Panc1 (cell line): ENCODE measurements at regions not wholly inside any gene's neighbourhood (a gene's known extent, or its start where the extent isn't known, plus 50 kb on each side); places are given as distances from the start of the nearest gene placed in this dataset.

Source experiments
- ATAC-seq: fragments of 200-7000 bp; cut with Tn5 transposase; 2 replicates; pipeline ENCODE4 v1.9.1; 2020; ENCODE audit warnings: mild to moderate bottlenecking, moderate library complexity
- BruUV-seq: library from RNA; stranded (reverse); fragments of 400-500 nt; replicated peaks from 2 replicates; lab custom pipeline; 2021; lab: Mats Ljungman, UMichigan
- CTCF ChIA-PET: fragments of 300-600 bp; sonication (Branson Sonifier 250); formaldehyde crosslinking; loops from one replicate; lab custom pipeline; 2022; ENCODE audit warnings: antibody characterized with exemption; lab: Charles Lee
- POLR2A ChIA-PET: fragments of 300-600 bp; sonication (Branson Sonifier 250); formaldehyde crosslinking; loops from one replicate; lab custom pipeline; 2022; ENCODE audit warnings: antibody characterized with exemption; lab: Charles Lee
- DNase-seq: peaks from one replicate; pipeline ENCODE4 v3.0.0-alpha.2; 2010; ENCODE audit warnings: low read depth, low spot score
- H3K27ac ChIP-seq: 2 replicates; pipeline ENCODE4 v1.5.1; 2011; ENCODE audit warnings: mild to moderate bottlenecking, low read length, inconsistent platforms
- H3K27me3 ChIP-seq: fragments of 200-500 bp; sonication (Bioruptor generic); 2 replicates; pipeline ENCODE4 v1.6.0; 2014; ENCODE audit warnings: low read length, inconsistent platforms; ENCODE audit not compliant: control insufficient read depth, insufficient read depth
- H3K36me3 ChIP-seq: fragments of 200-500 bp; sonication (Bioruptor generic); 2 replicates; pipeline ENCODE4 v1.5.1; 2014; ENCODE audit warnings: inconsistent platforms, mild to moderate bottlenecking, low read length, moderate library complexity; ENCODE audit not compliant: control insufficient read depth, insufficient read depth
- H3K4me1 ChIP-seq: 2 replicates; pipeline ENCODE4 v1.5.1; 2011; ENCODE audit warnings: inconsistent platforms, mild to moderate bottlenecking, low read length, moderate library complexity; ENCODE audit not compliant: control insufficient read depth, insufficient read depth
- H3K4me3 ChIP-seq, 2 experiments: 2 replicates each; pipeline ENCODE4 v1.5.1; 2011 to 2012; ENCODE audit warnings: low read depth in 2 of 2, low read length in 2 of 2, mild to moderate bottlenecking in 2 of 2, inconsistent platforms in 1 of 2, moderate library complexity in 1 of 2
- H3K9me3 ChIP-seq: fragments of 200-500 bp; sonication (Bioruptor generic); 2 replicates; pipeline ENCODE4 v1.5.1; 2014; ENCODE audit warnings: low read depth, mild to moderate bottlenecking, inconsistent platforms, low read length, moderate library complexity; ENCODE audit not compliant: control insufficient read depth, insufficient read depth
- POLR2AphosphoS5 ChIP-seq: IDR thresholded peaks from 2 replicates; pipeline ENCODE4 v1.6.1; 2012; ENCODE audit warnings: mild to moderate bottlenecking, low read depth, low read length, moderate library complexity
- SIN3A ChIP-seq: IDR thresholded peaks from 2 replicates; pipeline ENCODE4 v1.6.1; 2012; ENCODE audit warnings: low read depth, mild to moderate bottlenecking, low read length, moderate library complexity, borderline replicate concordance; ENCODE audit not compliant: insufficient read depth
- TCF7L2 ChIP-seq: IDR thresholded peaks from 2 replicates; pipeline ENCODE4 v1.6.1; 2011; ENCODE audit warnings: mild to moderate bottlenecking, low read depth, low read length, inconsistent platforms
- in situ Hi-C: cut with HindIII; loops from 2 replicates; pipeline ENCODE4 v1.10.0; 2016; ENCODE audit warnings: low sequenced_read_pairs, low pct_unique_long_range_greater_than_20kb
- intact Hi-C: fragments of 100-400 bp; cut with micrococcal nuclease; formaldehyde crosslinking; loops from one replicate; pipeline ENCODE4 v1.10.0; 2022; ENCODE audit not compliant: unreplicated experiment
- TF ChIP-seq, protein P1 (sequence below), 2 experiments: IDR thresholded peaks; 2 replicates each; pipeline ENCODE4 v1.6.1; 2011 to 2012; ENCODE audit warnings: low read depth in 2 of 2, control low read depth in 1 of 2, low read length in 1 of 2, mild to moderate bottlenecking in 1 of 2, moderate library complexity in 1 of 2; ENCODE audit not compliant: insufficient read depth in 1 of 2
- TF ChIP-seq, protein P2 (sequence below): fragments of 450-650 bp; IDR thresholded peaks from 2 replicates; pipeline ENCODE4 v1.5.1; 2017; ENCODE audit warnings: mild to moderate bottlenecking

GRCh38 chr2:8119782-8120505, 561.9 kb upstream of the ID2 start:
- intact Hi-C loops (no loop called here), in situ Hi-C loops (no loop called here)
- Histone ChIP-seq H3K27me3 (no peaks in the 10 kb centered on the region), H3K36me3 (no peaks in the 10 kb centered on the region), H3K4me1 (no peaks in the 10 kb centered on the region), H3K4me3 (no peak overlapping the region), H3K27ac (no peak overlapping the region), H3K9me3 (no peaks in the 10 kb centered on the region)
- ChIA-PET CTCF (no interaction called here), POLR2A (no interaction called here)
- TF ChIP-seq, protein P1, sequence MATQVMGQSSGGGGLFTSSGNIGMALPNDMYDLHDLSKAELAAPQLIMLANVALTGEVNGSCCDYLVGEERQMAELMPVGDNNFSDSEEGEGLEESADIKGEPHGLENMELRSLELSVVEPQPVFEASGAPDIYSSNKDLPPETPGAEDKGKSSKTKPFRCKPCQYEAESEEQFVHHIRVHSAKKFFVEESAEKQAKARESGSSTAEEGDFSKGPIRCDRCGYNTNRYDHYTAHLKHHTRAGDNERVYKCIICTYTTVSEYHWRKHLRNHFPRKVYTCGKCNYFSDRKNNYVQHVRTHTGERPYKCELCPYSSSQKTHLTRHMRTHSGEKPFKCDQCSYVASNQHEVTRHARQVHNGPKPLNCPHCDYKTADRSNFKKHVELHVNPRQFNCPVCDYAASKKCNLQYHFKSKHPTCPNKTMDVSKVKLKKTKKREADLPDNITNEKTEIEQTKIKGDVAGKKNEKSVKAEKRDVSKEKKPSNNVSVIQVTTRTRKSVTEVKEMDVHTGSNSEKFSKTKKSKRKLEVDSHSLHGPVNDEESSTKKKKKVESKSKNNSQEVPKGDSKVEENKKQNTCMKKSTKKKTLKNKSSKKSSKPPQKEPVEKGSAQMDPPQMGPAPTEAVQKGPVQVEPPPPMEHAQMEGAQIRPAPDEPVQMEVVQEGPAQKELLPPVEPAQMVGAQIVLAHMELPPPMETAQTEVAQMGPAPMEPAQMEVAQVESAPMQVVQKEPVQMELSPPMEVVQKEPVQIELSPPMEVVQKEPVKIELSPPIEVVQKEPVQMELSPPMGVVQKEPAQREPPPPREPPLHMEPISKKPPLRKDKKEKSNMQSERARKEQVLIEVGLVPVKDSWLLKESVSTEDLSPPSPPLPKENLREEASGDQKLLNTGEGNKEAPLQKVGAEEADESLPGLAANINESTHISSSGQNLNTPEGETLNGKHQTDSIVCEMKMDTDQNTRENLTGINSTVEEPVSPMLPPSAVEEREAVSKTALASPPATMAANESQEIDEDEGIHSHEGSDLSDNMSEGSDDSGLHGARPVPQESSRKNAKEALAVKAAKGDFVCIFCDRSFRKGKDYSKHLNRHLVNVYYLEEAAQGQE (IDR thresholded peaks at IDR 0.05; ENCODE audit: insufficient read depth in 1 of 2, low read depth in 2 of 2, low read length in 1 of 2): no peak
- TF ChIP-seq TCF7L2: no peak
- TF ChIP-seq POLR2AphosphoS5: no peak
- TF ChIP-seq SIN3A: no peak
- TF ChIP-seq, protein P2, sequence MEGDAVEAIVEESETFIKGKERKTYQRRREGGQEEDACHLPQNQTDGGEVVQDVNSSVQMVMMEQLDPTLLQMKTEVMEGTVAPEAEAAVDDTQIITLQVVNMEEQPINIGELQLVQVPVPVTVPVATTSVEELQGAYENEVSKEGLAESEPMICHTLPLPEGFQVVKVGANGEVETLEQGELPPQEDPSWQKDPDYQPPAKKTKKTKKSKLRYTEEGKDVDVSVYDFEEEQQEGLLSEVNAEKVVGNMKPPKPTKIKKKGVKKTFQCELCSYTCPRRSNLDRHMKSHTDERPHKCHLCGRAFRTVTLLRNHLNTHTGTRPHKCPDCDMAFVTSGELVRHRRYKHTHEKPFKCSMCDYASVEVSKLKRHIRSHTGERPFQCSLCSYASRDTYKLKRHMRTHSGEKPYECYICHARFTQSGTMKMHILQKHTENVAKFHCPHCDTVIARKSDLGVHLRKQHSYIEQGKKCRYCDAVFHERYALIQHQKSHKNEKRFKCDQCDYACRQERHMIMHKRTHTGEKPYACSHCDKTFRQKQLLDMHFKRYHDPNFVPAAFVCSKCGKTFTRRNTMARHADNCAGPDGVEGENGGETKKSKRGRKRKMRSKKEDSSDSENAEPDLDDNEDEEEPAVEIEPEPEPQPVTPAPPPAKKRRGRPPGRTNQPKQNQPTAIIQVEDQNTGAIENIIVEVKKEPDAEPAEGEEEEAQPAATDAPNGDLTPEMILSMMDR: no peak
- DNase-seq: no peak
- no TSS peak for BruUV-seq
- no peak for ATAC-seq

GRCh38 chr2:8120506-8120860, 561.4 kb upstream of the ID2 start:
- intact Hi-C loops: no loop called here
- Histone ChIP-seq H3K4me1 (no peaks in the 10 kb centered on the region), H3K9me3 (no peaks in the 10 kb centered on the region), H3K27ac (no peak overlapping the region), H3K27me3 (no peaks in the 10 kb centered on the region), H3K4me3 (no peak overlapping the region), H3K36me3 (no peaks in the 10 kb centered on the region)
- POLR2A ChIA-PET: no interaction called here
- in situ Hi-C loops: no loop called here
- ATAC-seq (no peak), DNase-seq (no peak)
- TF ChIP-seq, protein P1 (IDR thresholded peaks at IDR 0.05; ENCODE audit: insufficient read depth in 1 of 2, low read depth in 2 of 2, low read length in 1 of 2): no peak
- TF ChIP-seq POLR2AphosphoS5 (no peak), SIN3A (no peak), TCF7L2 (no peak)
- TF ChIP-seq, protein P2: no peak
- CTCF ChIA-PET: no interaction called here
- no TSS peak for BruUV-seq
